K562 (cell line): ENCODE measurements at regions not wholly inside any gene's neighbourhood (a gene's known extent, or its start where the extent isn't known, plus 50 kb on each side); places are given as distances from the start of the nearest gene placed in this dataset.

Experiments
- ATAC-seq: fragments of 200-7000 bp; cut with Tn5 transposase; 3 replicates; pipeline ENCODE4 v1.9.1; 2020; ENCODE audit warnings: moderate library complexity
- BruUV-seq: library from RNA; stranded (reverse); fragments of 400-500 nt; replicated peaks from 2 replicates; lab custom pipeline; 2021; lab: Mats Ljungman, UMichigan
- CTCF ChIA-PET: fragments of 300-600 bp; formaldehyde crosslinking; extraction: SDS; loops from one replicate; lab custom pipeline; 2021; ENCODE audit warnings: low intra/inter-chr PET ratio; lab: Yijun Ruan, JAX
- POLR2A ChIA-PET: fragments of 300-600, 350-650 bp; sonication (Branson Sonifier 250); formaldehyde crosslinking; extraction: SDS; loops from one replicate; lab custom pipeline; 2021; ENCODE audit warnings: antibody characterized with exemption, inconsistent platforms; lab: Yijun Ruan, JAX
- DNase-seq, 4 experiments: peaks; one replicate each; pipeline versions ENCODE4 v3.0.0 to v3.0.0-alpha.2; 2011 to 2018; ENCODE audit warnings: low spot score in 3 of 4, mixed read lengths in 3 of 4; ENCODE audit errors: extremely low read depth in 1 of 4
- FAIRE-seq: peaks from 2 replicates; lab custom pipeline; 2011; peaks lifted over from hg19 to GRCh38; lab: Jason Lieb, UNC
- H2AFZ ChIP-seq: 2 replicates; pipeline ENCODE4 v1.6.0; 2011; ENCODE audit warnings: low read depth, low read length, control low read depth, inconsistent platforms
- H3K27ac ChIP-seq: fragments of 200-600 bp; 3 replicates; pipeline ENCODE4 v1.8.0; 2011; ENCODE audit warnings: low read depth, mild to moderate bottlenecking, control low read depth, inconsistent platforms, low read length, moderate library complexity, mixed read lengths; ENCODE audit errors: extremely low read depth
- H3K27me3 ChIP-seq, 2 experiments: fragments of 300-600 bp in 1 of 2; 2 replicates in 1 of 2; 3 replicates in 1 of 2; pipeline versions ENCODE4 v1.6.0 to v1.8.0; 2011; ENCODE audit warnings: inconsistent platforms in 2 of 2, low read length in 2 of 2, mild to moderate bottlenecking in 1 of 2, mixed read lengths in 1 of 2, moderate library complexity in 1 of 2; ENCODE audit not compliant: control insufficient read depth in 2 of 2, insufficient read depth in 2 of 2
- H3K36me3 ChIP-seq: fragments of 300-600 bp; 3 replicates; pipeline ENCODE4 v1.8.0; 2011; ENCODE audit warnings: mild to moderate bottlenecking, low read length, inconsistent platforms; ENCODE audit not compliant: control insufficient read depth, insufficient read depth
- H3K4me1 ChIP-seq, 2 experiments: fragments of 200-600 bp in 1 of 2; replicated peaks in 1 of 2; 2 replicates in 1 of 2; 3 replicates in 1 of 2; pipeline versions ENCODE4 v1.5.1 to v1.8.0; 2011; ENCODE audit warnings: inconsistent platforms in 2 of 2, low read length in 2 of 2, mild to moderate bottlenecking in 1 of 2, mixed read lengths in 1 of 2, moderate library complexity in 1 of 2; ENCODE audit not compliant: control insufficient read depth in 2 of 2, insufficient read depth in 2 of 2
- H3K4me2 ChIP-seq: 2 replicates; pipeline ENCODE4 v1.6.1; 2011; ENCODE audit warnings: low read length, control low read depth, inconsistent platforms, mixed read lengths; ENCODE audit not compliant: insufficient read depth
- H3K4me3 ChIP-seq: fragments of 200-600 bp; sonication (generic), shearing (Covaris generic); 2 replicates; pipeline ENCODE4 v1.5.1; 2016; ENCODE audit warnings: control low read depth, inconsistent platforms
- H3K79me2 ChIP-seq: fragments of 200-600 bp; 3 replicates; pipeline ENCODE4 v1.8.0; 2011; ENCODE audit warnings: low read length, inconsistent platforms; ENCODE audit not compliant: control insufficient read depth, insufficient read depth
- H3K9ac ChIP-seq, 2 experiments: 2 replicates each; pipeline versions ENCODE4 v1.6.0 to v1.6.1; 2011; ENCODE audit warnings: low read depth in 2 of 2, low read length in 2 of 2, control low read depth in 1 of 2, inconsistent platforms in 1 of 2, mild to moderate bottlenecking in 1 of 2, mixed read lengths in 1 of 2; ENCODE audit not compliant: insufficient read depth in 1 of 2
- H3K9me1 ChIP-seq: one replicate; pipeline ENCODE4 v1.6.0; 2011; ENCODE audit warnings: inconsistent platforms, mild to moderate bottlenecking, low read length, moderate library complexity; ENCODE audit not compliant: control insufficient read depth, insufficient read depth
- H3K9me3 ChIP-seq: replicated peaks from 2 replicates; pipeline ENCODE4 v1.5.1; 2011; ENCODE audit warnings: low read depth, low read length, inconsistent platforms; ENCODE audit not compliant: control insufficient read depth, insufficient read depth
- H4K20me1 ChIP-seq: replicated peaks from 2 replicates; pipeline ENCODE4 v1.6.1; 2011; ENCODE audit warnings: low read length, inconsistent platforms, mixed read lengths; ENCODE audit not compliant: control insufficient read depth, insufficient read depth
- MEF2D ChIP-seq: conservative IDR thresholded peaks from 2 replicates; pipeline ENCODE4 v1.6.1; 2016; ENCODE audit warnings: low read depth, missing genetic modification characterization, missing compliant biosample characterization
- PHF21A ChIP-seq: fragments of 450-650 bp; IDR thresholded peaks from 2 replicates; pipeline ENCODE4 v1.6.1; 2017; ENCODE audit warnings: low read depth, borderline replicate concordance
- PRPF4 ChIP-seq: fragments of 200-400 bp; formaldehyde crosslinking; IDR thresholded peaks from one replicate; pipeline ENCODE4 v1.6.1; 2017; ENCODE audit warnings: low read length, low read depth, mild to moderate bottlenecking; ENCODE audit not compliant: insufficient read depth, poor library complexity, severe bottlenecking
- PURB ChIP-seq: sonication (generic); formaldehyde crosslinking; IDR thresholded peaks from 2 replicates; pipeline ENCODE4 v1.9.0; 2021; ENCODE audit warnings: low read depth, mild to moderate bottlenecking, missing genetic modification reagents
- USF1 ChIP-seq: sonication (generic); formaldehyde crosslinking; IDR thresholded peaks from 2 replicates; pipeline ENCODE4 v1.9.0; 2022; ENCODE audit warnings: mild to moderate bottlenecking, missing genetic modification reagents
- ZBTB49 ChIP-seq: sonication (generic); formaldehyde crosslinking; IDR thresholded peaks from 2 replicates; pipeline ENCODE4 v1.8.0; 2022; ENCODE audit warnings: missing genetic modification reagents, mild to moderate bottlenecking, borderline replicate concordance
- ZNF23 ChIP-seq: fragments of 250-450 bp; sonication (Bioruptor Pico); IDR thresholded peaks from 2 replicates; pipeline ENCODE4 v1.4.0; 2020; ENCODE audit warnings: mild to moderate bottlenecking
- WGBS: fragments of 100-300 bp; shearing (Covaris generic); methylation state at CpG from one replicate; pipeline ENCODE4 v1.1.6; 2016; ENCODE audit warnings: low coverage, mixed read lengths; ENCODE audit not compliant: insufficient coverage; ENCODE audit errors: missing lambda C conversion rate; 5-methylcytosine and 5-hydroxymethylcytosine counted together
- in situ Hi-C: fragments of 300-500 bp; cut with MboI; formaldehyde crosslinking; loops from 4 replicates; pipeline ENCODE4 v1.15.0; 2018; ENCODE audit warnings: inconsistent platforms, mixed read lengths
- intact Hi-C: fragments of 100-400 bp; cut with micrococcal nuclease; formaldehyde crosslinking; loops from 2 replicates; pipeline ENCODE4 v1.14.2; 2022

GRCh38 chr4:180512801-180513475 is 1730.3 kb upstream of the TENM3 start (continued):
- no peak for TF ChIP-seq ZBTB49
- TF ChIP-seq PHF21A: no peak
- TF ChIP-seq MEF2D (tag): no peak
- no peak for TF ChIP-seq PRPF4

GRCh38 chr4:180518906-180519305 is 1724.3 kb upstream of the TENM3 start:
- no peaks in the 10 kb centered on the region for H3K79me2 ChIP-seq
- no peak overlapping the region for H2AFZ ChIP-seq
- TF ChIP-seq PURB (CRISPR knock-in tag): no peak
- no peak for TF ChIP-seq ZNF23 (CRISPR knock-in tag)
- TF ChIP-seq USF1: no peak
- no peaks in the 10 kb centered on the region for H4K20me1 ChIP-seq
- no peak overlapping the region for H3K4me3 ChIP-seq
- ATAC-seq: no peak
- no peak for DNase-seq
- H3K4me2 ChIP-seq: no peak overlapping the region
- no peak overlapping the region for H3K9ac ChIP-seq
- 0% methylated on average over 4 of the region's 4 CpGs for WGBS
- no peaks in the 10 kb centered on the region for H3K9me1 ChIP-seq
- BruUV-seq: no TSS peak
- H3K9me3 ChIP-seq: no peaks in the 10 kb centered on the region
- in situ Hi-C loops (no loop called here), intact Hi-C loops (no loop called here)
- H3K27me3 ChIP-seq: no peaks in the 10 kb centered on the region
- FAIRE-seq: no peak
- H3K36me3 ChIP-seq: no peaks in the 10 kb centered on the region
- ChIA-PET CTCF (no interaction called here), POLR2A (no interaction called here)
- no peaks in the 10 kb centered on the region for H3K4me1 ChIP-seq
- no peak overlapping the region for H3K27ac ChIP-seq
